ENCODE measurements at regions not wholly inside any gene's neighbourhood (a gene's known extent, or its start where the extent isn't known, plus 50 kb on each side); places are given as distances from the start of the nearest gene placed in this dataset.

DNA sequence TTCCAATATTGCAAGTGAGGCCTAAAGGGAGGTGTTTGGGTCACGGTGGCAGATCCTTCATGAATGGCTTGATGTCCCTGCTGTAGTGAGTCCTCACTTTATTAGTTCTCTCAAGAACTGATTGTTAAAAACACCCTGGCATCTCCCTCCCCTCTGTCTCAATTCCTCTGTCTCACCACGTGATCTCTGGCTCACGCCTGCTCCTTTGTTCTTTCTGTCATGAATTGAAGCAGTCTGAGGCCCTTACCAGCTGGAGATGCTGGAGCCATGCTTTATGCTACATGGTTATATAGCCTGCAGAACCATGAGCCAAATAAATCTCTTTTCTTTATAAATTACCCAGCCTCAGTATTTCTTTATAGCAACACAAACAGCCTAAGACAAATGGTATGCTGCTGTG, 980.7 kb upstream of the GRIA3 start:
- Histone ChIP-seq H3K9me3 (ENCODE audit: insufficient read depth, low read length) (no peaks in the 10 kb centered on the region), H3K9me2 (replicated peaks; ENCODE audit: insufficient read depth, low read length) (no peaks in the 10 kb centered on the region), H3K9ac (ENCODE audit: low read length) (no peak overlapping the region), H3K27ac (ENCODE audit: low read depth, low read length) (no peak overlapping the region), H3K27me3 (ENCODE audit: low read length) (no peaks in the 10 kb centered on the region), H3K4me3 (ENCODE audit: insufficient read depth, low read length, poor library complexity, severe bottlenecking) (no peak overlapping the region), H3K36me3 (ENCODE audit: low read length) (no peaks in the 10 kb centered on the region), H3F3A (ENCODE audit: insufficient read depth) (no peaks in the 10 kb centered on the region), H3K4me2 (ENCODE audit: low read depth, low read length, poor library complexity, severe bottlenecking) (no peak overlapping the region), H4K20me1 (ENCODE audit: low read depth, low read length) (no peaks in the 10 kb centered on the region), H3K79me2 (ENCODE audit: insufficient read depth, low read length) (no peaks in the 10 kb centered on the region), H2AFZ (ENCODE audit: low read depth, low read length, severe bottlenecking) (no peak overlapping the region)
- TF ChIP-seq EZH2phosphoT487 (conservative IDR thresholded peaks at IDR 0.05; ENCODE audit: low read length): no peak
- TF ChIP-seq, protein P1, sequence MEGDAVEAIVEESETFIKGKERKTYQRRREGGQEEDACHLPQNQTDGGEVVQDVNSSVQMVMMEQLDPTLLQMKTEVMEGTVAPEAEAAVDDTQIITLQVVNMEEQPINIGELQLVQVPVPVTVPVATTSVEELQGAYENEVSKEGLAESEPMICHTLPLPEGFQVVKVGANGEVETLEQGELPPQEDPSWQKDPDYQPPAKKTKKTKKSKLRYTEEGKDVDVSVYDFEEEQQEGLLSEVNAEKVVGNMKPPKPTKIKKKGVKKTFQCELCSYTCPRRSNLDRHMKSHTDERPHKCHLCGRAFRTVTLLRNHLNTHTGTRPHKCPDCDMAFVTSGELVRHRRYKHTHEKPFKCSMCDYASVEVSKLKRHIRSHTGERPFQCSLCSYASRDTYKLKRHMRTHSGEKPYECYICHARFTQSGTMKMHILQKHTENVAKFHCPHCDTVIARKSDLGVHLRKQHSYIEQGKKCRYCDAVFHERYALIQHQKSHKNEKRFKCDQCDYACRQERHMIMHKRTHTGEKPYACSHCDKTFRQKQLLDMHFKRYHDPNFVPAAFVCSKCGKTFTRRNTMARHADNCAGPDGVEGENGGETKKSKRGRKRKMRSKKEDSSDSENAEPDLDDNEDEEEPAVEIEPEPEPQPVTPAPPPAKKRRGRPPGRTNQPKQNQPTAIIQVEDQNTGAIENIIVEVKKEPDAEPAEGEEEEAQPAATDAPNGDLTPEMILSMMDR (IDR thresholded peaks at IDR 0.05; ENCODE audit: insufficient read depth, low read length, poor library complexity, severe bottlenecking): no peak

DNA sequence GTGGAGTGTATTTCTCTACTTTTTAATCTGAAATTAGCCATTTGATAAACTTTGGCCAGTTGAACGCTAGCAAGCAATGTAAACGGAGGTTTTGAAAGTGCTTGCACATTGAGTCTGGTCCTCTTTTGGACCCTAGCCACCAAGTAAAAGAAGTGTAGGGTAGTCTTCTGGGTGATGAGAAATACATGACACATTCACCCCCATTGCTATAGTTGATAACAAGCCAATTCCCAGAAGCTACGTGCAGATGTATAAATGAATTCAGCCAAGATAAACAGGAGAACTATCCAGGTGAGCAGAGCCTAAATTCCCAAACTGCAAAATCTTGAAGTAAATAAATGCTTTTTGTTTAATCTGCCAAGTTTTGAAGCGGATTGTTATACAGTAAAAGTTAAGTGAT, 965.4 kb upstream of the GRIA3 start:
- TF ChIP-seq, protein P1 (IDR thresholded peaks at IDR 0.05; ENCODE audit: insufficient read depth, low read length, poor library complexity, severe bottlenecking): no peak
- TF ChIP-seq EZH2phosphoT487 (conservative IDR thresholded peaks at IDR 0.05; ENCODE audit: low read length): no peak

DNA sequence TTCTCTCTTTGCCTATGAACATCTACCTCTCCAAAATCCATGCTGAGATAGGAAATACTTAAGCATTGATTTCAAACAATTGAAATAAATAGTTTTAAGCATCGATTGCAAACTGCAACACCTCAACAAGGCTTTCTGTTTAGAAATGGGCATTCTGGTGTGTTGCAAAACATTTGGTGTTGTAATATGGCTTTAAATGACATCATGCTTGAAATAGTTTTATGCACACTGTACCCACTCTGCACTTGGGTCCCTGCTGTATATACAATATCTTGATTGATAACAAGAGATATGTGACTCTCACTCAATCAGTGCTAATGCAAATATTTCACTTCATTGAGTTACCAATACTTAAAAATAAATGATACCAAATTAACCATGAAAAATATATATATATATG, 964.9 kb upstream of the GRIA3 start:
- H3K9me3 ChIP-seq (ENCODE audit: insufficient read depth, low read length): no peaks in the 10 kb centered on the region

More for the DNA sequence above, 965.4 kb upstream of the GRIA3 start:
- Histone ChIP-seq H2AFZ (ENCODE audit: low read depth, low read length, severe bottlenecking) (no peak overlapping the region), H3K36me3 (ENCODE audit: low read length) (no peaks in the 10 kb centered on the region), H4K20me1 (ENCODE audit: low read depth, low read length) (no peaks in the 10 kb centered on the region), H3K9me2 (replicated peaks; ENCODE audit: insufficient read depth, low read length) (no peaks in the 10 kb centered on the region), H3K79me2 (ENCODE audit: insufficient read depth, low read length) (no peaks in the 10 kb centered on the region), H3K4me3 (ENCODE audit: insufficient read depth, low read length, poor library complexity, severe bottlenecking) (no peak overlapping the region), H3K9ac (ENCODE audit: low read length) (no peak overlapping the region), H3K27ac (ENCODE audit: low read depth, low read length) (no peak overlapping the region), H3F3A (ENCODE audit: insufficient read depth) (no peaks in the 10 kb centered on the region), H3K27me3 (ENCODE audit: low read length) (no peaks in the 10 kb centered on the region), H3K4me2 (ENCODE audit: low read depth, low read length, poor library complexity, severe bottlenecking) (no peak overlapping the region), H3K9me3 (ENCODE audit: insufficient read depth, low read length) (no peaks in the 10 kb centered on the region)

More for the DNA sequence above, 964.9 kb upstream of the GRIA3 start:
- Histone ChIP-seq H3K79me2 (ENCODE audit: insufficient read depth, low read length) (no peaks in the 10 kb centered on the region), H3K27me3 (ENCODE audit: low read length) (no peaks in the 10 kb centered on the region), H3F3A (ENCODE audit: insufficient read depth) (no peaks in the 10 kb centered on the region), H3K4me3 (ENCODE audit: insufficient read depth, low read length, poor library complexity, severe bottlenecking) (no peak overlapping the region), H2AFZ (ENCODE audit: low read depth, low read length, severe bottlenecking) (no peak overlapping the region), H4K20me1 (ENCODE audit: low read depth, low read length) (no peaks in the 10 kb centered on the region), H3K4me2 (ENCODE audit: low read depth, low read length, poor library complexity, severe bottlenecking) (no peak overlapping the region), H3K9me2 (replicated peaks; ENCODE audit: insufficient read depth, low read length) (no peaks in the 10 kb centered on the region), H3K36me3 (ENCODE audit: low read length) (no peaks in the 10 kb centered on the region), H3K27ac (ENCODE audit: low read depth, low read length) (no peak overlapping the region), H3K9ac (ENCODE audit: low read length) (no peak overlapping the region)
- TF ChIP-seq EZH2phosphoT487 (conservative IDR thresholded peaks at IDR 0.05; ENCODE audit: low read length): no peak
- TF ChIP-seq, protein P1 (IDR thresholded peaks at IDR 0.05; ENCODE audit: insufficient read depth, low read length, poor library complexity, severe bottlenecking): no peak
